Activated CD8-positive, alpha-beta memory T cell treated with anti-CD3 and anti-CD28 coated beads, Interleukin-2, amount 10 ng/mL, durations not matched to agents 7 days and 5 days (primary cell): ENCODE measurements at regions not wholly inside any gene's neighbourhood (a gene's known extent, or its start where the extent isn't known, plus 50 kb on each side); places are given as distances from the start of the nearest gene placed in this dataset.
"Not testable (repeated sequence)": the region's sequence is repeated elsewhere in the genome, so short reads cannot be mapped to it uniquely, and the experiment has no call there.

Experiments
- ATAC-seq: fragments of 150-1000 bp; cut with Tn5 transposase; one replicate; pipeline ENCODE4 v1.10.0; 2021; ENCODE audit warnings: moderate library complexity
- CTCF ChIA-PET: fragments of 350-600 bp; sonication (Branson Sonifier 250); formaldehyde crosslinking; loops from one replicate; lab custom pipeline; 2021; ENCODE audit warnings: antibody characterized with exemption; lab: Charles Lee
- DNase-seq: peaks from one replicate; pipeline ENCODE4 v3.0.0-alpha.2; 2020
- H3K27ac Mint-ChIP-seq: one replicate; pipeline ENCODE4 v1.8.0; 2021; ENCODE audit warnings: mild to moderate bottlenecking, mixed read lengths
- H3K27me3 Mint-ChIP-seq: one replicate; pipeline ENCODE4 v1.8.0; 2021; ENCODE audit warnings: mixed read lengths
- H3K36me3 Mint-ChIP-seq: one replicate; pipeline ENCODE4 v1.8.0; 2021; ENCODE audit warnings: mild to moderate bottlenecking, mixed read lengths
- H3K4me1 Mint-ChIP-seq: one replicate; pipeline ENCODE4 v1.8.0; 2021; ENCODE audit warnings: mixed read lengths
- H3K4me3 Mint-ChIP-seq: one replicate; pipeline ENCODE4 v1.8.0; 2021; ENCODE audit warnings: mild to moderate bottlenecking, moderate library complexity, mixed read lengths
- H3K9me3 Mint-ChIP-seq: one replicate; pipeline ENCODE4 v1.8.0; 2022; ENCODE audit warnings: low read depth, mixed read lengths

- H3K4me1 Mint-ChIP-seq: no peaks in the 10 kb centered on the region
- CTCF ChIA-PET: no interaction called here
- ATAC-seq: no peak
Measured at GRCh38 chr2:209194717-209195116, 229.1 kb upstream of the MAP2 start.

GRCh38 chr2:209208211-209208610 is 215.6 kb upstream of the MAP2 start:
- H3K27me3 Mint-ChIP-seq: no peaks in the 10 kb centered on the region
- no peaks in the 10 kb centered on the region for H3K9me3 Mint-ChIP-seq
- no peak overlapping the region for H3K27ac Mint-ChIP-seq
- H3K4me3 Mint-ChIP-seq: no peak overlapping the region
- ATAC-seq: no peak
- CTCF ChIA-PET: no interaction called here
- DNase-seq: no peak
- H3K36me3 Mint-ChIP-seq: no peaks in the 10 kb centered on the region
- H3K4me1 Mint-ChIP-seq: no peaks in the 10 kb centered on the region

More at GRCh38 chr2:209194717-209195116, 229.1 kb upstream of the MAP2 start:
- Mint-ChIP-seq H3K36me3 (no peaks in the 10 kb centered on the region), H3K27ac (no peak overlapping the region), H3K9me3 (peaks cover 7% of the 10 kb centered on the region), H3K4me3 (no peak overlapping the region), H3K27me3 (no peaks in the 10 kb centered on the region)
- no peak for DNase-seq

GRCh38 chr2:209209943-209210342 is 213.9 kb upstream of the MAP2 start:
- H3K4me3 Mint-ChIP-seq: no peak overlapping the region
- CTCF ChIA-PET: no interaction called here
- ATAC-seq: no peak
- no peak overlapping the region for H3K27ac Mint-ChIP-seq
- no peaks in the 10 kb centered on the region for H3K27me3 Mint-ChIP-seq
- DNase-seq: no peak
- no peaks in the 10 kb centered on the region for H3K9me3 Mint-ChIP-seq
- no peaks in the 10 kb centered on the region for H3K36me3 Mint-ChIP-seq
- H3K4me1 Mint-ChIP-seq: no peaks in the 10 kb centered on the region

- CTCF ChIA-PET: no interaction called here
- no peaks in the 10 kb centered on the region for H3K9me3 Mint-ChIP-seq
- H3K4me1 Mint-ChIP-seq: no peaks in the 10 kb centered on the region
- no peak for DNase-seq
- no peak for ATAC-seq
- no peaks in the 10 kb centered on the region for H3K36me3 Mint-ChIP-seq
- H3K27ac Mint-ChIP-seq: no peak overlapping the region
- H3K4me3 Mint-ChIP-seq: no peak overlapping the region
- H3K27me3 Mint-ChIP-seq: no peaks in the 10 kb centered on the region
Measured at GRCh38 chr2:209230560-209230959, 193.3 kb upstream of the MAP2 start.

- ATAC-seq (no peak), DNase-seq (no peak)
- Mint-ChIP-seq H3K9me3 (peaks cover 2% of the 10 kb centered on the region), H3K36me3 (no peaks in the 10 kb centered on the region), H3K27ac (no peak overlapping the region), H3K4me3 (no peak overlapping the region), H3K27me3 (no peaks in the 10 kb centered on the region), H3K4me1 (no peaks in the 10 kb centered on the region)
- CTCF ChIA-PET: no interaction called here
Measured at GRCh38 chr2:209236377-209236776, 187.5 kb upstream of the MAP2 start.

GRCh38 chr2:209238765-209239584 is 184.9 kb upstream of the MAP2 start:
- DNase-seq (no peak), ATAC-seq (no peak)
- Mint-ChIP-seq H3K27ac (no peak overlapping the region), H3K4me1 (no peaks in the 10 kb centered on the region), H3K4me3 (no peak overlapping the region), H3K27me3 (no peaks in the 10 kb centered on the region), H3K36me3 (no peaks in the 10 kb centered on the region), H3K9me3 (peaks cover 2% of the 10 kb centered on the region)
- CTCF ChIA-PET: no interaction called here

GRCh38 chr2:209239585-209239938 is 184.3 kb upstream of the MAP2 start:
- no peak for ATAC-seq
- Mint-ChIP-seq H3K4me1 (no peaks in the 10 kb centered on the region), H3K27ac (no peak overlapping the region), H3K9me3 (peaks cover 2% of the 10 kb centered on the region), H3K36me3 (no peaks in the 10 kb centered on the region), H3K27me3 (no peaks in the 10 kb centered on the region), H3K4me3 (no peak overlapping the region)
- CTCF ChIA-PET: no interaction called here
- DNase-seq: no peak

- H3K9me3 Mint-ChIP-seq: peaks cover 2% of the 10 kb centered on the region
- H3K36me3 Mint-ChIP-seq: no peaks in the 10 kb centered on the region
- H3K27ac Mint-ChIP-seq: no peak overlapping the region
- no peak overlapping the region for H3K4me3 Mint-ChIP-seq
- CTCF ChIA-PET: no interaction called here
- no peaks in the 10 kb centered on the region for H3K27me3 Mint-ChIP-seq
- H3K4me1 Mint-ChIP-seq: no peaks in the 10 kb centered on the region
- DNase-seq (no peak), ATAC-seq (no peak)
Measured at GRCh38 chr2:209240204-209240603, 183.6 kb upstream of the MAP2 start.

- CTCF ChIA-PET: no interaction called here
- Mint-ChIP-seq H3K4me3 (no peak overlapping the region), H3K27ac (no peak overlapping the region), H3K36me3 (no peaks in the 10 kb centered on the region), H3K4me1 (no peaks in the 10 kb centered on the region), H3K27me3 (no peaks in the 10 kb centered on the region), H3K9me3 (no peaks in the 10 kb centered on the region)
- ATAC-seq (no peak), DNase-seq (no peak)
Measured at GRCh38 chr2:209253544-209253943, 170.3 kb upstream of the MAP2 start.

GRCh38 chr2:209259767-209260166 is 164.1 kb upstream of the MAP2 start:
- Mint-ChIP-seq H3K4me3 (no peak overlapping the region), H3K27me3 (no peaks in the 10 kb centered on the region), H3K9me3 (peaks cover 6% of the 10 kb centered on the region), H3K36me3 (no peaks in the 10 kb centered on the region), H3K4me1 (no peaks in the 10 kb centered on the region), H3K27ac (no peak overlapping the region)
- CTCF ChIA-PET: no interaction called here
- ATAC-seq (no peak), DNase-seq (no peak)

GRCh38 chr2:209260281-209260680 is 163.6 kb upstream of the MAP2 start:
- no peak for DNase-seq
- Mint-ChIP-seq H3K27me3 (no peaks in the 10 kb centered on the region), H3K4me1 (no peaks in the 10 kb centered on the region), H3K36me3 (no peaks in the 10 kb centered on the region), H3K9me3 (peaks cover 6% of the 10 kb centered on the region), H3K4me3 (no peak overlapping the region), H3K27ac (no peak overlapping the region)
- no peak for ATAC-seq
- CTCF ChIA-PET: no interaction called here

GRCh38 chr2:209261366-209262053 is 162.3 kb upstream of the MAP2 start:
- H3K27ac Mint-ChIP-seq, H3K4me1 Mint-ChIP-seq, H3K27me3 Mint-ChIP-seq, H3K36me3 Mint-ChIP-seq, H3K4me3 Mint-ChIP-seq, CTCF ChIA-PET, H3K9me3 Mint-ChIP-seq, DNase-seq, ATAC-seq: not testable (repeated sequence)

GRCh38 chr2:209269024-209269423 is 154.8 kb upstream of the MAP2 start:
- ATAC-seq (no peak), DNase-seq (no peak)
- Mint-ChIP-seq H3K27ac (no peak overlapping the region), H3K27me3 (no peaks in the 10 kb centered on the region), H3K4me3 (no peak overlapping the region), H3K4me1 (no peaks in the 10 kb centered on the region), H3K36me3 (no peaks in the 10 kb centered on the region), H3K9me3 (peaks cover 2% of the 10 kb centered on the region)
- CTCF ChIA-PET: no interaction called here

- ATAC-seq: no peak
- no peaks in the 10 kb centered on the region for H3K27me3 Mint-ChIP-seq
- no peak for DNase-seq
- H3K9me3 Mint-ChIP-seq: peaks cover 2% of the 10 kb centered on the region
- no peak overlapping the region for H3K4me3 Mint-ChIP-seq
- CTCF ChIA-PET: no interaction called here
- H3K27ac Mint-ChIP-seq: no peak overlapping the region
- H3K36me3 Mint-ChIP-seq: no peaks in the 10 kb centered on the region
- no peaks in the 10 kb centered on the region for H3K4me1 Mint-ChIP-seq
Measured at GRCh38 chr2:209276000-209276399, 147.8 kb upstream of the MAP2 start.
